ENCODE measurements at regions not wholly inside any gene's neighbourhood (a gene's known extent, or its start where the extent isn't known, plus 50 kb on each side); places are given as distances from the start of the nearest gene placed in this dataset.

GRCh38 chr14:104289507-104289906 is 151.1 kb downstream of the KIF26A start:
- Histone ChIP-seq H3K9me2 (ENCODE audit: insufficient read depth, low read length) (no peaks in the 10 kb centered on the region), H3K4me3 (ENCODE audit: low read length) (no peak overlapping the region), H3F3A (ENCODE audit: insufficient read depth, low read length, poor library complexity, severe bottlenecking) (no peaks in the 10 kb centered on the region), H3K9me3 (ENCODE audit: low read length) (no peaks in the 10 kb centered on the region), H3K79me2 (replicated peaks; ENCODE audit: insufficient read depth, low read length) (no peaks in the 10 kb centered on the region), H3K27me3 (ENCODE audit: insufficient read depth, low read depth, low read length) (no peaks in the 10 kb centered on the region), H3K27ac (ENCODE audit: low read length) (peak overlapping the region; percentile 2), H3K4me2 (ENCODE audit: low read length) (no peak overlapping the region), H3K36me3 (ENCODE audit: insufficient read depth, low read length) (no peaks in the 10 kb centered on the region), H3K9ac (ENCODE audit: low read length) (no peak overlapping the region), H4K20me1 (ENCODE audit: insufficient read depth) (no peaks in the 10 kb centered on the region), H2AFZ (ENCODE audit: low read depth, low read length) (no peak overlapping the region)
- TF ChIP-seq POLR2AphosphoS5 (IDR thresholded peaks at IDR 0.05): no peak
- TF ChIP-seq MXI1 (conservative IDR thresholded peaks at IDR 0.05; ENCODE audit: poor library complexity, severe bottlenecking): no peak

GRCh38 chr14:104290058-104290667 is 151.8 kb downstream of the KIF26A start:
- H2AFZ ChIP-seq (ENCODE audit: low read depth, low read length): no peak overlapping the region
- no peak for TF ChIP-seq TAF1 (IDR thresholded peaks at IDR 0.05; ENCODE audit: low read depth)
- no peak for TF ChIP-seq MXI1 (conservative IDR thresholded peaks at IDR 0.05; ENCODE audit: poor library complexity, severe bottlenecking)
- no peak for TF ChIP-seq SMC3 (conservative IDR thresholded peaks at IDR 0.05; ENCODE audit: poor library complexity)
- TF ChIP-seq CTCF (IDR thresholded peaks at IDR 0.05; ENCODE audit: poor library complexity, severe bottlenecking): no peak
- TF ChIP-seq EP300 (conservative IDR thresholded peaks at IDR 0.05; ENCODE audit: poor library complexity, severe bottlenecking): no peak
- TF ChIP-seq POLR2AphosphoS5 (IDR thresholded peaks at IDR 0.05): no peak
- no peak for TF ChIP-seq RAD21 (conservative IDR thresholded peaks at IDR 0.05)
- no peak for TF ChIP-seq REST (IDR thresholded peaks at IDR 0.05; ENCODE audit: borderline replicate concordance)
- no peak for TF ChIP-seq EZH2 (IDR thresholded peaks at IDR 0.05; ENCODE audit: borderline replicate concordance, insufficient read depth, low read length, poor library complexity, severe bottlenecking)
- no peaks in the 10 kb centered on the region for H3K27me3 ChIP-seq (ENCODE audit: insufficient read depth, low read depth, low read length)
- no peaks in the 10 kb centered on the region for H3K79me2 ChIP-seq (replicated peaks; ENCODE audit: insufficient read depth, low read length)
- H3K9me3 ChIP-seq (ENCODE audit: low read length): no peaks in the 10 kb centered on the region
- no peak overlapping the region for H3K9ac ChIP-seq (ENCODE audit: low read length)
- no peaks in the 10 kb centered on the region for H3K9me2 ChIP-seq (ENCODE audit: insufficient read depth, low read length)
- H4K20me1 ChIP-seq (ENCODE audit: insufficient read depth): no peaks in the 10 kb centered on the region
- H3K4me2 ChIP-seq (ENCODE audit: low read length): no peak overlapping the region
- H3K4me3 ChIP-seq (ENCODE audit: low read length): no peak overlapping the region
- H3F3A ChIP-seq (ENCODE audit: insufficient read depth, low read length, poor library complexity, severe bottlenecking): no peaks in the 10 kb centered on the region
- peak overlapping the region; percentile 2 for H3K27ac ChIP-seq (ENCODE audit: low read length)
- no peaks in the 10 kb centered on the region for H3K36me3 ChIP-seq (ENCODE audit: insufficient read depth, low read length)
